Suprapubic skin (tissue), 4 donors: ENCODE measurements at regions not wholly inside any gene's neighbourhood (a gene's known extent, or its start where the extent isn't known, plus 50 kb on each side); places are given as distances from the start of the nearest gene placed in this dataset.

ENCODE experiments used
- CTCF ChIP-seq, 2 donors: fragments of 200-600 bp in 1 of 2; fragments of 450-650 bp in 1 of 2; sonication (generic) in 1 of 2; IDR thresholded peaks; one replicate each; pipeline ENCODE4 v1.5.1; 2016 to 2019; ENCODE audit warnings: antibody characterized with exemption in 2 of 2, mild to moderate bottlenecking in 1 of 2, moderate library complexity in 1 of 2
- EP300 ChIP-seq: sonication (generic); formaldehyde crosslinking; IDR thresholded peaks from one replicate; pipeline ENCODE4 v1.6.1; 2017; ENCODE audit warnings: antibody characterized with exemption
- POLR2A ChIP-seq, 2 donors: fragments of 450-650 bp; IDR thresholded peaks; one replicate each; pipeline ENCODE4 v1.6.1; 2017; ENCODE audit warnings: antibody characterized with exemption in 2 of 2, mild to moderate bottlenecking in 2 of 2, moderate library complexity in 2 of 2
- POLR2AphosphoS5 ChIP-seq, 3 donors: sonication (generic); formaldehyde crosslinking; IDR thresholded peaks; one replicate each; pipeline ENCODE4 v1.6.1; 2017; ENCODE audit warnings: antibody characterized with exemption in 3 of 3

GRCh38 chr14:26990946-26991345, 393.1 kb upstream of the NOVA1 start:
- no peak for TF ChIP-seq EP300
- no peak for TF ChIP-seq CTCF (IDR thresholded peaks at IDR 0.05)
- no peak for TF ChIP-seq POLR2AphosphoS5 (IDR thresholded peaks at IDR 0.05)
- no peak for TF ChIP-seq POLR2A (IDR thresholded peaks at IDR 0.05)
